ENCODE measurements at regions not wholly inside any gene's neighbourhood (a gene's known extent, or its start where the extent isn't known, plus 50 kb on each side); places are given as distances from the start of the nearest gene placed in this dataset.

- no peak for DNase-seq (ENCODE audit: low spot score)
These were observed 107.2 kb downstream of the DACT2 start for GRCh38 chr6:168212362-168212761.

DNA sequence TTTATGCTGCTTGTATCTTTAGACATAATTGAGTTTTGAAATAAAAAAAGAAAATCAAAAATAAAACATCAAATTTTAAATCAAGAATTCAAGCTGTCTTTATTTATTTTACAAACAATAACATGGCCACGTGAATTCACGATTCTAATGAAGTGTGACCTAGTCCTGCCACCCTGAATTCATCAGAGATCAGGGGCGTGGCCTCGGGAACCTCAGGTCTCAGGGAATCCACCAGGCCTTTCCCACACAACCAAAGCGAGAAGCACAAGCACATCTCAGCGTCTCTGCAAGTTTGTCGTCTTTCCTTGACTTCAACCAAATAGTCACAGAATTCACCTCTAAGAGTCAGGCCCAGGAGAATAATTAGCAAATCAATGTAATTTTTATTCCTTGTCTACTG is 107.9 kb downstream of the DACT2 start:
- no peak for DNase-seq (ENCODE audit: low spot score)

DNA sequence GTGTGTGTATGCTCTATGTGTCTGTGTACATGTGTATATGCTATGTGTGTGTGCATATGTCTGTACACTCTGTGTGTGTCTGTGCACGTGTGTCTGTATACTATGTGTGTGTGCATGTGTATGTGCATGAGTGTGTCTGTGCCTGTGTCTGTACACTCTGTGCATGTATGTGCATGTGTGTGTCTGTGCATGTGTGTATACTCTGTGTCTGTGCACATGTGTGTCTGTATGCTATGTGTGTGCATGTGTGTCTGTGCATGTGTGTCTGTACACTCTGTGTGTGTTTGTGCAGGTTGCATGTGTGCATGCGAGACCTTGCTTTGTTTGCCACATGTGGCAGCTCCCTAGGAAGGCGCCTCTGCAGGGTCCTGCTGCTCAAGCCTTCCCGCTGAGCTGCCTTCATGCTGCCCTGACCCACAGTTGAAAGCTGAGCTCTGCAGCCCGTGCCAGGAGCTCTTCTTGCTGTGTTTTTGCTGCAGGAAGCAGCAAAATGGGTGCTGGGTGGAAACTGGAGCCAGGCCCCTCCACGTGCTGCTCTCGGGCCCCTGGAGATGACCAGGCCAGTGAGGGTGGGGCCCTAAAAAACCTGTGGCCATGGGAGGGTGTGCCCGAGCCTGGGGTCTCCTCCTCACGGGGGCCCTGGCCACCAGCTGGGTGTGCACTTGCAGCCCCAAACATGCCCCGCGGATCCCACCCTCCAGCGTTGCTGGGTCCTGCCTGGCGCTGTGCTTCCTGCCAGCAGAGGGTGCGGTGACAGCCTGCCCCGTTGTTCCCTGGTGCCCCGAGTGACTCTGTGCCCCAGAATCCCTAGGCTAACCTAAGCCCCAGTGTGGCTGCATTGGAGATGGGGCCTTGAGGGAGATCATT is 109.1 kb downstream of the DACT2 start:
- DNase-seq (ENCODE audit: low spot score), result no peak

GRCh38 chr6:168209420-168209819 is 110.2 kb downstream of the DACT2 start:
- DNase-seq (ENCODE audit: low spot score), result no peak

DNA sequence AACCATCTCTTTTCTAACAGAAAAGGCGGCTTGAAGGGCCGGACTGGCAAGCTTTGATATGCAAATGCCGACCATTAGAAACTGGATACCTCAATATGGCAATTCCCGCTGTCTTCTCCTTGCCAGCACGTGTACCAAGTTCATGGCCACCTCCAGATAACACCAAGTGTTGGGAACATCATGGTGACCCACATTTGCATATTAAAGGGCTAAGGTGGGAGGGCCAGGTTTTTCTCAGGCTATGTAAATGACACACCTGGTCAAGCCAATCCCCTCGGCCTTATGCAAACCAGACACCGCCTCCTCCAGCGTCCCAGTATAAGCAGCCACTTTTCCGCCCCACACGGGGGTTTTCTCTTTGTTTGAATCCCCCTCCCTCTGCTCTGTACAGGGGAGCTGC is 110.7 kb downstream of the DACT2 start:
- no peak for DNase-seq (ENCODE audit: low spot score)

GRCh38 chr6:168208402-168208801 is 111.2 kb downstream of the DACT2 start:
- DNase-seq (ENCODE audit: low spot score), result no peak

DNA sequence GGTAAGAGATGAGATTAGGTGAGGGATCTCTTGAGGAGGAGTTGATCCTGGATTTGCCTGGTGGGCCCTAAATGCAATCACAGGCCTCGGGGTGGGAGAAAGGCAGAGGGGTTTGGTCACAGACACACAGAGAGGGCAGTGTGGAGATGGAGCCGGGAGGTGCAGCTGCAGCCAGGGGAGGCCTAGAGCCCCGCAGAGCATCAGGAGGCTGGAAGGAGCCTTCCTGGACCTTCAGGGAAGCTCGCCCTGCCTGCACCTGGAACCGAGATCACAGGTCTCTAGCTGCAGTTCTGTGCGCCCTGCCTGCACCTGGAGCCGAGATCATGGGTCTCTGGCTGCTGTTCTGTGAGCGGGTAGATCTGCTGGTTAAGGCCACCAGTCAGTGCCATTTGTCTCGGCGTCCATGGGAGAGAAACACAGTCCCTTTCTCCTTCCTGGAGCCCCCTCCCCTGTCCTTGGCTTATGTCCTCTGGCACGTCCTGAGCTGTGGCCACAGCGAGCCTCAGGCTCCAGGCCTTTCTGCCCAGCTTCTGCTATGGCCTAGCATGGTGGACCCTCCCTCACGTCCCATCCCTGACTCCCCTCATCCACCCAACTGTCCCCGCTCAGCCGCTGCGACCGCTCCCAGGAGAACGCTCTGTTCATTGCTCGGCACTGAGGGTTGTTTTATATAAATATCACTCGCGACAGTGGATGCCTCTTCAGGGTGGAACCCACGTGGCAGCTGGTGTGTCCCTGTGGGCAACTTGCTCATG is 112.0 kb downstream of the DACT2 start:
- no peak for DNase-seq (ENCODE audit: low spot score)

GRCh38 chr6:168206661-168207274 is 112.8 kb downstream of the DACT2 start:
- DNase-seq (ENCODE audit: low spot score), result no peak

- no peak for DNase-seq (ENCODE audit: low spot score)
These were observed 113.4 kb downstream of the DACT2 start for GRCh38 chr6:168206186-168206585.

DNA sequence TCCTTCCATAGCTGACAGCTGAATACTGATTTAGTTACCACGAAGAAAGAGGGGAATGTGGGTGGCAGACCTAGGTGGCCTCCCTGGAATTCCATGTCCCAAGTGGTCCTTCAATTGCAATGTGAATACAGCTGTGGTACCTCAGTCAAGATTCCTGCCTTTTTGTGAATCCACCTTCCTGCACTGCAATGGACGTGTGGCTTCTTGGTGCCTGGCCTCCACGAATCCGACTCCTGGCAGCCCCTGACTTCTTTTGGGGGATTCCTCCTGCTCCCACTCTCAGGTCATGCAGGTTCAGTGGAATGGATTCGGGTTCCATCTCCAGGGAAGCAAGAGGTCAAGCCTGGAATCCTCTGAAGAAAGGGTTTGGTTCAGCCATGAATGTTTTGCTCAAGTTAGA is 117.8 kb downstream of the DACT2 start:
- no peak for DNase-seq (ENCODE audit: low spot score)

- DNase-seq (ENCODE audit: low spot score), result peak; percentile 51
These were observed 118.2 kb downstream of the DACT2 start for GRCh38 chr6:168201383-168201782.

GRCh38 chr6:168200571-168201134 is 118.9 kb downstream of the DACT2 start:
- DNase-seq (ENCODE audit: low spot score), result no peak

GRCh38 chr6:168198302-168199180 is 119.5 kb upstream of the FRMD1 start:
- no peak for DNase-seq (ENCODE audit: low spot score)

- DNase-seq (ENCODE audit: low spot score), result no peak
These were observed 118.8 kb upstream of the FRMD1 start for GRCh38 chr6:168197636-168198301.

DNA sequence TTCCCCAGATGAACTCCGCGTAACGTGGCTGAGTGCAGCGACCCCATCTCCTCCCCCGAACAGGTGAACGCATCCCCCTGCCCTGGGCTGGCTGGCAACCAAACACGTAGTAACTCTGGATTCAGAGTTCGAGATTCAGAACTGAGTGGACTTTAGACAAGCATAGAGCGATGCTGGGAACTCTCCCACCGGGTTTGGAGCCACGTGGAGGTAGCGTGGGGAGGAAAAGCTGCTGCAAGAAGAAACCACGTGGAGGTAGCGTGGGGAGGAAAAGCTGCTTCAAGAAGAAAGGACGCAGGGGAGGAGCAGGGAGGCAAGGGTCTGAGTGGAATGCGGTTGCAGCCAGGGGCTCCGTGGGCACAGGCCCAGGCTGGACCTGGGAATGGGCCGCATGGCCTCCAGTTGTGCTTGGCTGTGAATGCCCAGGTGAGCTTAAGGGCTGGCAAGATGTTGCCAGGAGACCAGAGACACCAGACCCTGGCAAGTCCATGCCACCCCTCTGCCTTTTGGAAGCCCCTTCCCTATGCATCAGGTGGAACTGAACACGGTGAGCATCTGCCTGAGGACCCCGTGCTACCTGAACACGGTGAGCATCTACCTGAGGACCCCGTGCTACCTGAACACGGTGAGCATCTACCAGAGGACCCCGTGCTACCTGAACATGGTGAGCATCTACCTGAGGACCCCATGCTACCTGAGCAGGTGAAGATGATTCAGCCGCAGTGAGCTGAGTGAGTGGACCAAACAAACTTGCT is 118.0 kb upstream of the FRMD1 start:
- no peak for DNase-seq (ENCODE audit: low spot score)

DNA sequence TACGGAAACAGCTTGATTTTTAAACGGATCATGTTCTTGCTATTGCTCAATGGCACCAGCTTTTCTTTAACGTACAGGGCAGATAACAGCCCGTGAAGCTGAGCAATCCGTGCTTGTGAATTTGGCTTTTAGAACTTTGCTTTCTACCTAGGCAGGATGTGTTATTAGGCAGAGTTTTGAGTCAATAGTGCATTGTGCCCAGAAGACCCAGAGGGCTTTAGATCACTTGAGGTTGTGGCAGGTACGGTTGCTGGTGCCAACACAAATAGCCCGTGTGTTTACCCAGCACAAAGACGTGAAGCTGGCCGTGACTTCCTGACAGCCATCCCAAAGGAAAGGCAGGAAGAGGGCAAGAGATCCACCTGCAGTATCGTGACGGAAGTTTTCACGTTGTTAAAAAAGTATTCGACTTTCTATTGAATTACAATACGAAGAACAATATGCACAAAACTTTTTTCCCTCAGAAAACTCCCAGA is 117.4 kb upstream of the FRMD1 start:
- DNase-seq (ENCODE audit: low spot score), result no peak

GRCh38 chr6:168195712-168196111 is 116.7 kb upstream of the FRMD1 start:
- no peak for DNase-seq (ENCODE audit: low spot score)

- DNase-seq (ENCODE audit: low spot score), result peak; percentile 36
These were observed 115.9 kb upstream of the FRMD1 start for GRCh38 chr6:168194732-168195567.
